ENCODE measurements at regions not wholly inside any gene's neighbourhood (a gene's known extent, or its start where the extent isn't known, plus 50 kb on each side); places are given as distances from the start of the nearest gene placed in this dataset.

- TF ChIP-seq FOXM1 (IDR thresholded peaks at IDR 0.05; ENCODE audit: borderline replicate concordance), result no peak
- no peak for TF ChIP-seq SUZ12 (IDR thresholded peaks at IDR 0.05)
- TF ChIP-seq ELF4 (IDR thresholded peaks at IDR 0.05), result no peak
Observed at GRCh38 chr21:28066076-28066475, 926.6 kb downstream of the LTN1 start.

Data from HEK293T (cell line).